ENCODE measurements at regions not wholly inside any gene's neighbourhood (a gene's known extent, or its start where the extent isn't known, plus 50 kb on each side); places are given as distances from the start of the nearest gene placed in this dataset.

DNA sequence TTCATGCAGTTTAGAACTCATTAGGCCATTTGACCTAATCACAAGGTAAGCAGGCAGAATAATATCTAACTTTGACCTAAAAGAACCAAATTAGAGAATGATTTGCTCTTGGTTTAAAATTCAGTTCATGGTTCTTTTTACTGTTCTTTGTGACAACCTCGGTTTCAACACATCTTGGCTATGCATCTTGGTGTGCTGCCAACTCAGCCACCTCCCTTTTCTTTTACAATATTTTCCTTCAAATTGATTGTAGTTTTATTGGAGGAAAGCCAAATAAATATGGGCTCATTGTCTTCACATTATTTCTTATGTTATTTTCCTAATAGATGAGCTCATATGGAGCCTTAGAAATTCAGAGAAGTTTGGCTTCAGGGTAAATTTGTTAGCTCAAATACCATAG lies 338.3 kb downstream of the SIPA1L2 start:
- TF ChIP-seq NFIC (IDR thresholded peaks at IDR 0.05): peak; percentile 43; the same call in 1 of the 2 replicates
- no peak for TF ChIP-seq EP300 (IDR thresholded peaks at IDR 0.05; ENCODE audit: borderline replicate concordance)
- no peak for TF ChIP-seq EGR1 (IDR thresholded peaks at IDR 0.05)

DNA sequence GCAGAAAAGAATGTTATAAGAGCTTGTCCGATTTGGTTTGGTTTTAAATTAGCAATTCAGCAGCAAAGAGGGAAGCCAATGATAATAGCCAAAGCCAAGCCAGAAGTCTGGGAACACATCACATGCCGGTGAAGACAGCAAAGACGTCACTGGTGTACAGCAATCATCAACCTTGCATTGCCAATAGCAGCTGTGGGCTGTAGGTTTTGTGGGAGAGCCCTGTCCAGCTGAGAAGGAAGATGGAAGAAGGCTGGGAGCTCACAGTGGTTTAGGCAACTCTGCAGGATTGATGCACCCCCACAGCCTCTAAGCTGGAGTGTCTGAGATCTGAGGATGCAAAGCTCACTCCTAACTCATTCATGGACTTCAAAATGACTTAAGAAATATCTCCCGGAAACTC lies 338.7 kb downstream of the SIPA1L2 start:
- TF ChIP-seq EGR1 (IDR thresholded peaks at IDR 0.05) (no peak), RAD21 (IDR thresholded peaks at IDR 0.05; ENCODE audit: low read depth) (no peak), EP300 (IDR thresholded peaks at IDR 0.05; ENCODE audit: borderline replicate concordance) (no peak), REST (IDR thresholded peaks at IDR 0.05; ENCODE audit: low read depth) (no peak), CEBPB (IDR thresholded peaks at IDR 0.05) (no peak), TCF12 (IDR thresholded peaks at IDR 0.05; ENCODE audit: low read depth) (no peak), ZBTB7A (IDR thresholded peaks at IDR 0.05; ENCODE audit: low read depth) (no peak), TAF1 (IDR thresholded peaks at IDR 0.05; ENCODE audit: low read depth) (no peak), MAX (IDR thresholded peaks at IDR 0.05) (no peak), CREB1 (IDR thresholded peaks at IDR 0.05; ENCODE audit: low read depth) (no peak), NFIC (IDR thresholded peaks at IDR 0.05) (no peak), YY1 (IDR thresholded peaks at IDR 0.05; ENCODE audit: low read depth) (no peak), TEAD4 (IDR thresholded peaks at IDR 0.05) (no peak), FOXM1 (IDR thresholded peaks at IDR 0.05; ENCODE audit: borderline replicate concordance, low read depth) (no peak)
- TF ChIP-seq, protein P1, sequence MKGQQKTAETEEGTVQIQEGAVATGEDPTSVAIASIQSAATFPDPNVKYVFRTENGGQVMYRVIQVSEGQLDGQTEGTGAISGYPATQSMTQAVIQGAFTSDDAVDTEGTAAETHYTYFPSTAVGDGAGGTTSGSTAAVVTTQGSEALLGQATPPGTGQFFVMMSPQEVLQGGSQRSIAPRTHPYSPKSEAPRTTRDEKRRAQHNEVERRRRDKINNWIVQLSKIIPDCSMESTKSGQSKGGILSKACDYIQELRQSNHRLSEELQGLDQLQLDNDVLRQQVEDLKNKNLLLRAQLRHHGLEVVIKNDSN (IDR thresholded peaks at IDR 0.05): no peak

- TF ChIP-seq TAF1 (IDR thresholded peaks at IDR 0.05; ENCODE audit: low read depth): no peak
- TF ChIP-seq REST (IDR thresholded peaks at IDR 0.05; ENCODE audit: low read depth): no peak
- TF ChIP-seq, protein P1 (IDR thresholded peaks at IDR 0.05): no peak
- no peak for TF ChIP-seq EGR1 (IDR thresholded peaks at IDR 0.05)
- TF ChIP-seq EP300 (IDR thresholded peaks at IDR 0.05; ENCODE audit: borderline replicate concordance): no peak
- TF ChIP-seq CREB1 (IDR thresholded peaks at IDR 0.05; ENCODE audit: low read depth): no peak
- no peak for TF ChIP-seq YY1 (IDR thresholded peaks at IDR 0.05; ENCODE audit: low read depth)
- no peak for TF ChIP-seq FOXM1 (IDR thresholded peaks at IDR 0.05; ENCODE audit: borderline replicate concordance, low read depth)
- no peak for TF ChIP-seq NFIC (IDR thresholded peaks at IDR 0.05)
- TF ChIP-seq TEAD4 (IDR thresholded peaks at IDR 0.05): no peak
- no peak for TF ChIP-seq TCF12 (IDR thresholded peaks at IDR 0.05; ENCODE audit: low read depth)
- TF ChIP-seq ZBTB7A (IDR thresholded peaks at IDR 0.05; ENCODE audit: low read depth): no peak
- TF ChIP-seq MAX (IDR thresholded peaks at IDR 0.05): no peak
- TF ChIP-seq RAD21 (IDR thresholded peaks at IDR 0.05; ENCODE audit: low read depth): no peak
- no peak for TF ChIP-seq CEBPB (IDR thresholded peaks at IDR 0.05)
Observed at GRCh38 chr1:232290570-232290969, 339.4 kb downstream of the SIPA1L2 start.

DNA sequence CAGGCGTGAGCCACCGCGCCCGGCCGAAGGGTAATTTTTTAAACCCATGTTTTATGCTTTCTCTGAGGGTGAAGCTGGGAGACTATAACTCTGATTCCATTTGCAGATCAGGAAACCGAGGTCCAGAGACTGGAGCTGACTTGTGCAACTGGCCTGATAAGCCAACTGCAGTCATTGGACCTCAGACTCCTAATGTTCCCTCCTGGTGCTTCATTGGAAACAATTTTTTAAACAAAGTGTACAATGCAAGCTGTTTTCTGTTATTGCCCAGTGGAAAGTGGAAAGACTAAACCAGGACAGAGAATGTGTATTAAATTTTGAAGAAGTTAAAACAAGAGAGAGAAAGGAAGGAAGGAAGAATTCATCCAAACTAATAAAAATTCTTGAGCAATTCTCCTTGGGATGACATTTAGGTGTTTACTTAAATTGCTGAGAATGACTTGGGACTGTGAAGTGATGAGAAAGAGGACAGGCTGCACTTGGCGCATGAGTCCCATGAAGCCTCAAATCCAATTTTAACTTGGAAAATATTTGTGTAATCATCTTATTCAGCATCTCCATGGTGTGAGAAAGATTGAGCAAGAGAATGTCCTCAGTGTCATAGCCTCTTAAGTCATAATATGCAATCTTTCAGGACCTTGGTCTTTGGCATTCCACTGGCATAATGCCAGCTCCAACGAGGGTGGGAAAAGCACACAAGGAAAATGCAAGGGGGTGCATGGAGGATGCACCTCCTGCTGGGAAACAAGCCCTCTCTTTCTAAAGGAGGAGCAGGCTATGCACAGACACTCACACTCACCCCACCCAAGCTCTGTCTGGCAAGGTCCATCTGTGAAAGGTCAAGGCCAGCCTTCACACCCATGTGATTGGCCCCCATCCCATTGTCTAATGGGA lies 342.0 kb downstream of the SIPA1L2 start:
- TF ChIP-seq TCF12 (IDR thresholded peaks at IDR 0.05; ENCODE audit: low read depth) (no peak), NFIC (IDR thresholded peaks at IDR 0.05) (0 out of 2 replicates have a peak, but pooled peaks have one; percentile 9)

GRCh38 chr1:232285138-232285537 lies 344.8 kb downstream of the SIPA1L2 start:
- TF ChIP-seq, protein P1 (IDR thresholded peaks at IDR 0.05): no peak
- TF ChIP-seq YY1 (IDR thresholded peaks at IDR 0.05; ENCODE audit: low read depth) (no peak), TAF1 (IDR thresholded peaks at IDR 0.05; ENCODE audit: low read depth) (no peak), REST (IDR thresholded peaks at IDR 0.05; ENCODE audit: low read depth) (no peak), TCF12 (IDR thresholded peaks at IDR 0.05; ENCODE audit: low read depth) (no peak), CREB1 (IDR thresholded peaks at IDR 0.05; ENCODE audit: low read depth) (no peak), FOXM1 (IDR thresholded peaks at IDR 0.05; ENCODE audit: borderline replicate concordance, low read depth) (no peak), RAD21 (IDR thresholded peaks at IDR 0.05; ENCODE audit: low read depth) (no peak), NFIC (IDR thresholded peaks at IDR 0.05) (no peak), CEBPB (IDR thresholded peaks at IDR 0.05) (no peak), ZBTB7A (IDR thresholded peaks at IDR 0.05; ENCODE audit: low read depth) (no peak)
